K562 (cell line): ENCODE measurements at regions not wholly inside any gene's neighbourhood (a gene's known extent, or its start where the extent isn't known, plus 50 kb on each side); places are given as distances from the start of the nearest gene placed in this dataset.

Experiments used
- ATAC-seq: fragments of 200-7000 bp; cut with Tn5 transposase; 3 replicates; pipeline ENCODE4 v1.9.1; 2020; ENCODE audit warnings: moderate library complexity
- BruUV-seq: library from RNA; stranded (reverse); fragments of 400-500 nt; replicated peaks from 2 replicates; lab custom pipeline; 2021; lab: Mats Ljungman, UMichigan
- CTCF ChIA-PET: fragments of 300-600 bp; formaldehyde crosslinking; extraction: SDS; loops from one replicate; lab custom pipeline; 2021; ENCODE audit warnings: low intra/inter-chr PET ratio; lab: Yijun Ruan, JAX
- POLR2A ChIA-PET: fragments of 300-600, 350-650 bp; sonication (Branson Sonifier 250); formaldehyde crosslinking; extraction: SDS; loops from one replicate; lab custom pipeline; 2021; ENCODE audit warnings: antibody characterized with exemption, inconsistent platforms; lab: Yijun Ruan, JAX
- DNase-seq, 4 experiments: peaks; one replicate each; pipeline versions ENCODE4 v3.0.0 to v3.0.0-alpha.2; 2011 to 2018; ENCODE audit warnings: low spot score in 3 of 4, mixed read lengths in 3 of 4; ENCODE audit errors: extremely low read depth in 1 of 4
- FAIRE-seq: peaks from 2 replicates; lab custom pipeline; 2011; peaks lifted over from hg19 to GRCh38; lab: Jason Lieb, UNC
- H2AFZ ChIP-seq: 2 replicates; pipeline ENCODE4 v1.6.0; 2011; ENCODE audit warnings: low read depth, low read length, control low read depth, inconsistent platforms
- H3K27ac ChIP-seq: fragments of 200-600 bp; 3 replicates; pipeline ENCODE4 v1.8.0; 2011; ENCODE audit warnings: low read depth, mild to moderate bottlenecking, control low read depth, inconsistent platforms, low read length, moderate library complexity, mixed read lengths; ENCODE audit errors: extremely low read depth
- H3K27me3 ChIP-seq, 2 experiments: fragments of 300-600 bp in 1 of 2; 2 replicates in 1 of 2; 3 replicates in 1 of 2; pipeline versions ENCODE4 v1.6.0 to v1.8.0; 2011; ENCODE audit warnings: inconsistent platforms in 2 of 2, low read length in 2 of 2, mild to moderate bottlenecking in 1 of 2, mixed read lengths in 1 of 2, moderate library complexity in 1 of 2; ENCODE audit not compliant: control insufficient read depth in 2 of 2, insufficient read depth in 2 of 2
- H3K36me3 ChIP-seq: fragments of 300-600 bp; 3 replicates; pipeline ENCODE4 v1.8.0; 2011; ENCODE audit warnings: mild to moderate bottlenecking, low read length, inconsistent platforms; ENCODE audit not compliant: control insufficient read depth, insufficient read depth
- H3K4me1 ChIP-seq, 2 experiments: fragments of 200-600 bp in 1 of 2; replicated peaks in 1 of 2; 2 replicates in 1 of 2; 3 replicates in 1 of 2; pipeline versions ENCODE4 v1.5.1 to v1.8.0; 2011; ENCODE audit warnings: inconsistent platforms in 2 of 2, low read length in 2 of 2, mild to moderate bottlenecking in 1 of 2, mixed read lengths in 1 of 2, moderate library complexity in 1 of 2; ENCODE audit not compliant: control insufficient read depth in 2 of 2, insufficient read depth in 2 of 2
- H3K4me2 ChIP-seq: 2 replicates; pipeline ENCODE4 v1.6.1; 2011; ENCODE audit warnings: low read length, control low read depth, inconsistent platforms, mixed read lengths; ENCODE audit not compliant: insufficient read depth
- H3K4me3 ChIP-seq: fragments of 200-600 bp; sonication (generic), shearing (Covaris generic); 2 replicates; pipeline ENCODE4 v1.5.1; 2016; ENCODE audit warnings: control low read depth, inconsistent platforms
- H3K79me2 ChIP-seq: fragments of 200-600 bp; 3 replicates; pipeline ENCODE4 v1.8.0; 2011; ENCODE audit warnings: low read length, inconsistent platforms; ENCODE audit not compliant: control insufficient read depth, insufficient read depth
- H3K9ac ChIP-seq, 2 experiments: 2 replicates each; pipeline versions ENCODE4 v1.6.0 to v1.6.1; 2011; ENCODE audit warnings: low read depth in 2 of 2, low read length in 2 of 2, control low read depth in 1 of 2, inconsistent platforms in 1 of 2, mild to moderate bottlenecking in 1 of 2, mixed read lengths in 1 of 2; ENCODE audit not compliant: insufficient read depth in 1 of 2
- H3K9me1 ChIP-seq: one replicate; pipeline ENCODE4 v1.6.0; 2011; ENCODE audit warnings: inconsistent platforms, mild to moderate bottlenecking, low read length, moderate library complexity; ENCODE audit not compliant: control insufficient read depth, insufficient read depth
- H3K9me3 ChIP-seq: replicated peaks from 2 replicates; pipeline ENCODE4 v1.5.1; 2011; ENCODE audit warnings: low read depth, low read length, inconsistent platforms; ENCODE audit not compliant: control insufficient read depth, insufficient read depth
- H4K20me1 ChIP-seq: replicated peaks from 2 replicates; pipeline ENCODE4 v1.6.1; 2011; ENCODE audit warnings: low read length, inconsistent platforms, mixed read lengths; ENCODE audit not compliant: control insufficient read depth, insufficient read depth
- CBFA2T3 ChIP-seq: fragments of 450-650 bp; IDR thresholded peaks from 2 replicates; pipeline ENCODE4 v1.6.1; 2017
- HIVEP1 ChIP-seq: fragments of 250-450 bp; sonication (Bioruptor Pico); IDR thresholded peaks from 2 replicates; pipeline ENCODE4 v1.4.0; 2020; ENCODE audit warnings: mild to moderate bottlenecking
- MGA ChIP-seq: fragments of 450-650 bp; IDR thresholded peaks from 2 replicates; pipeline ENCODE4 v1.6.1; 2016; ENCODE audit warnings: mild to moderate bottlenecking, moderate library complexity
- NFE2 ChIP-seq: IDR thresholded peaks from 2 replicates; pipeline ENCODE4 v1.6.1; 2014; ENCODE audit warnings: antibody characterized with exemption, low read depth
- PTBP1 ChIP-seq: fragments of 200-400 bp; formaldehyde crosslinking; IDR thresholded peaks from 2 replicates; pipeline ENCODE4 v1.6.1; 2017; ENCODE audit warnings: low read depth, low read length
- RBM25 ChIP-seq: fragments of 200-400 bp; formaldehyde crosslinking; IDR thresholded peaks from 2 replicates; pipeline ENCODE4 v1.6.1; 2018; ENCODE audit warnings: low read length, low read depth, moderate library complexity; ENCODE audit not compliant: severe bottlenecking
- ZBTB11 ChIP-seq, 3 experiments: fragments of 200-800 bp in 1 of 3; fragments of 250-450 bp in 1 of 3; fragments of 450-650 bp in 1 of 3; sonication (Bioruptor Pico) in 1 of 3; sonication (Bioruptor generic) in 1 of 3; formaldehyde crosslinking in 1 of 3; IDR thresholded peaks; 2 replicates each; pipeline versions ENCODE4 v1.6.1 to v1.8.0; 2016 to 2022; ENCODE audit warnings: mild to moderate bottlenecking in 2 of 3, missing genetic modification characterization in 2 of 3, missing compliant biosample characterization in 1 of 3, moderate library complexity in 1 of 3
- whole genome bisulfite sequencing: fragments of 100-300 bp; shearing (Covaris generic); methylation state at CpG from one replicate; pipeline ENCODE4 v1.1.6; 2016; ENCODE audit warnings: low coverage, mixed read lengths; ENCODE audit not compliant: insufficient coverage; ENCODE audit errors: missing lambda C conversion rate; 5-methylcytosine and 5-hydroxymethylcytosine counted together
- in situ Hi-C: fragments of 300-500 bp; cut with MboI; formaldehyde crosslinking; loops from 4 replicates; pipeline ENCODE4 v1.15.0; 2018; ENCODE audit warnings: inconsistent platforms, mixed read lengths
- intact Hi-C: fragments of 100-400 bp; cut with micrococcal nuclease; formaldehyde crosslinking; loops from 2 replicates; pipeline ENCODE4 v1.14.2; 2022

- H3K4me1 ChIP-seq, result no peaks in the 10 kb centered on the region
- intact Hi-C loops, result loop anchor here (10.0 kb wide), 1 partner anchor 200 kb away; no protein-coding TSS in a partner anchor
- 6% methylated on average over 4 of the region's 4 CpGs for WGBS
- no peak overlapping the region for H3K4me3 ChIP-seq
- H2AFZ ChIP-seq, result no peak overlapping the region
- H4K20me1 ChIP-seq, result no peaks in the 10 kb centered on the region
- no peak overlapping the region for H3K27ac ChIP-seq
- no peaks in the 10 kb centered on the region for H3K79me2 ChIP-seq
- H3K9me3 ChIP-seq, result no peaks in the 10 kb centered on the region
- no peak for DNase-seq
- no peak overlapping the region for H3K4me2 ChIP-seq
- no peak overlapping the region for H3K9ac ChIP-seq
- no peaks in the 10 kb centered on the region for H3K36me3 ChIP-seq
- no peaks in the 10 kb centered on the region for H3K27me3 ChIP-seq
- CTCF ChIA-PET, result no interaction called here
- no TSS peak for BruUV-seq
- POLR2A ChIA-PET, result no interaction called here
- no peak for ATAC-seq
- H3K9me1 ChIP-seq, result no peaks in the 10 kb centered on the region
- FAIRE-seq, result no peak
- in situ Hi-C loops, result no loop called here
- TF ChIP-seq MGA (no peak), CBFA2T3 (no peak), NFE2 (no peak), ZBTB11 (CRISPR knock-in tag; IDR thresholded peaks at IDR 0.05) (no peak), PTBP1 (no peak), RBM25 (no peak), HIVEP1 (no peak)
Measured at GRCh38 chr7:21304808-21305375, 123.0 kb upstream of the SP4 start.
